WTC11 (cell line): ENCODE measurements at regions not wholly inside any gene's neighbourhood (a gene's known extent, or its start where the extent isn't known, plus 50 kb on each side); places are given as distances from the start of the nearest gene placed in this dataset.

Source experiments
- ATAC-seq: fragments of 200-7000 bp; cut with Tn5 transposase; 2 replicates; pipeline ENCODE4 v1.10.0; 2021; ENCODE audit warnings: mild to moderate bottlenecking, moderate library complexity
- CTCF ChIA-PET: fragments of 300-600 bp; sonication (Branson Sonifier 250); formaldehyde crosslinking; loops from one replicate; lab custom pipeline; 2021; ENCODE audit warnings: antibody characterized with exemption; lab: Charles Lee
- POLR2A ChIA-PET: fragments of 350-600 bp; sonication (Branson Sonifier 250); formaldehyde crosslinking; loops from one replicate; lab custom pipeline; 2021; ENCODE audit warnings: antibody characterized with exemption; lab: Charles Lee
- DNase-seq: peaks from one replicate; pipeline ENCODE4 v3.0.0; 2021; ENCODE audit warnings: low spot score
- H3K27ac Mint-ChIP-seq: 2 replicates; pipeline ENCODE4 v1.8.0; 2021; ENCODE audit warnings: mixed read lengths
- H3K27me3 Mint-ChIP-seq: 2 replicates; pipeline ENCODE4 v1.8.0; 2021; ENCODE audit warnings: low read depth, mild to moderate bottlenecking, moderate library complexity, mixed read lengths
- H3K36me3 Mint-ChIP-seq: 2 replicates; pipeline ENCODE4 v1.8.0; 2021; ENCODE audit warnings: mixed read lengths
- H3K4me1 Mint-ChIP-seq: 2 replicates; pipeline ENCODE4 v1.8.0; 2022; ENCODE audit warnings: mixed read lengths
- H3K4me3 Mint-ChIP-seq: 2 replicates; pipeline ENCODE4 v1.8.0; 2021; ENCODE audit warnings: mild to moderate bottlenecking, moderate library complexity, mixed read lengths
- H3K9me3 Mint-ChIP-seq: 2 replicates; pipeline ENCODE4 v1.8.0; 2021; ENCODE audit warnings: mixed read lengths
- AFF4 ChIP-seq: sonication (generic); formaldehyde crosslinking; IDR thresholded peaks from 2 replicates; pipeline ENCODE4 v1.8.1; 2023; ENCODE audit warnings: mild to moderate bottlenecking, missing genetic modification reagents, borderline replicate concordance
- AR ChIP-seq: fragments of 250-450 bp; sonication (Bioruptor Pico); IDR thresholded peaks from 2 replicates; pipeline ENCODE4 v1.9.0; 2021; ENCODE audit warnings: mild to moderate bottlenecking
- CREM ChIP-seq: sonication (generic); formaldehyde crosslinking; IDR thresholded peaks from 2 replicates; pipeline ENCODE4 v1.8.1; 2022; ENCODE audit warnings: mild to moderate bottlenecking, missing genetic modification reagents, moderate library complexity
- E2F4 ChIP-seq: sonication (generic); formaldehyde crosslinking; IDR thresholded peaks from 2 replicates; pipeline ENCODE4 v1.8.1; 2022; ENCODE audit warnings: low read depth, mild to moderate bottlenecking, moderate library complexity, missing genetic modification reagents, borderline replicate concordance
- ERG ChIP-seq: fragments of 250-450 bp; sonication (Bioruptor Pico); IDR thresholded peaks from 2 replicates; pipeline ENCODE4 v1.8.0; 2021; ENCODE audit warnings: mild to moderate bottlenecking
- ESRRA ChIP-seq: sonication (generic); formaldehyde crosslinking; IDR thresholded peaks from 2 replicates; pipeline ENCODE4 v1.8.1; 2022; ENCODE audit warnings: mild to moderate bottlenecking, missing genetic modification reagents, borderline replicate concordance
- GABPB1 ChIP-seq: sonication (generic); formaldehyde crosslinking; IDR thresholded peaks from 2 replicates; pipeline ENCODE4 v1.8.1; 2023; ENCODE audit warnings: mild to moderate bottlenecking, missing genetic modification reagents
- MXD4 ChIP-seq: fragments of 250-450 bp; sonication (Bioruptor Pico); IDR thresholded peaks from 2 replicates; pipeline ENCODE4 v1.8.0; 2021; ENCODE audit warnings: mild to moderate bottlenecking, moderate library complexity, borderline replicate concordance
- SOX15 ChIP-seq: fragments of 250-450 bp; sonication (Bioruptor Pico); IDR thresholded peaks from 2 replicates; pipeline ENCODE4 v1.9.0; 2021; ENCODE audit warnings: mild to moderate bottlenecking
- TEAD4 ChIP-seq: sonication (generic); formaldehyde crosslinking; IDR thresholded peaks from 2 replicates; pipeline ENCODE4 v1.8.0; 2022; ENCODE audit warnings: mild to moderate bottlenecking, missing genetic modification reagents
- USF2 ChIP-seq: sonication (generic); formaldehyde crosslinking; IDR thresholded peaks from 2 replicates; pipeline ENCODE4 v1.8.1; 2023; ENCODE audit warnings: mild to moderate bottlenecking, missing genetic modification reagents, moderate library complexity
- ZNF232 ChIP-seq: sonication (generic); formaldehyde crosslinking; IDR thresholded peaks from 2 replicates; pipeline ENCODE4 v1.8.0; 2022; ENCODE audit warnings: mild to moderate bottlenecking, missing genetic modification reagents
- ZNF396 ChIP-seq: fragments of 250-450 bp; sonication (Bioruptor Pico); IDR thresholded peaks from 2 replicates; pipeline ENCODE4 v1.8.0; 2021; ENCODE audit warnings: mild to moderate bottlenecking, moderate library complexity, borderline replicate concordance
- ZNF425 ChIP-seq: fragments of 250-450 bp; sonication (Bioruptor Pico); conservative IDR thresholded peaks from 2 replicates; pipeline ENCODE4 v1.9.0; 2021; ENCODE audit warnings: mild to moderate bottlenecking

GRCh38 chr20:24764027-24764793, 184.9 kb upstream of the CST7 start:
- ATAC-seq (no peak), DNase-seq (no peak)
- POLR2A ChIA-PET, result no interaction called here
- Mint-ChIP-seq H3K36me3 (peaks cover 8% of the 10 kb centered on the region), H3K4me1 (peaks cover 15% of the 10 kb centered on the region), H3K9me3 (peaks cover 19% of the 10 kb centered on the region), H3K27me3 (no peaks in the 10 kb centered on the region), H3K4me3 (no peak overlapping the region), H3K27ac (no peak overlapping the region)
- no peak for TF ChIP-seq E2F4 (CRISPR knock-in tag)
- no peak for TF ChIP-seq AFF4
- TF ChIP-seq AR (CRISPR knock-in tag), result no peak
- no peak for TF ChIP-seq ESRRA (CRISPR knock-in tag)
- no peak for TF ChIP-seq MXD4 (CRISPR knock-in tag)
- no peak for TF ChIP-seq USF2 (CRISPR knock-in tag)
- TF ChIP-seq ZNF425 (CRISPR knock-in tag), result no peak
- no peak for TF ChIP-seq TEAD4 (CRISPR knock-in tag)
- no peak for TF ChIP-seq CREM (CRISPR knock-in tag)
- TF ChIP-seq ZNF396, result no peak
- TF ChIP-seq ZNF232 (CRISPR knock-in tag), result no peak
- no peak for TF ChIP-seq SOX15 (CRISPR knock-in tag)
- TF ChIP-seq ERG, result no peak
- no peak for TF ChIP-seq GABPB1 (CRISPR knock-in tag)
- CTCF ChIA-PET, result no interaction called here
